GM19452 (cell line): ENCODE measurements at regions not wholly inside any gene's neighbourhood (a gene's known extent, or its start where the extent isn't known, plus 50 kb on each side); places are given as distances from the start of the nearest gene placed in this dataset.
"Not testable (repeated sequence)": the region's sequence is repeated elsewhere in the genome, so short reads cannot be mapped to it uniquely, and the experiment has no call there.

Source experiments
- ATAC-seq: cut with Tn5 transposase; IDR thresholded peaks from one replicate; pipeline ENCODE4 v1.9.1; 2021; ENCODE audit not compliant: unreplicated experiment

DNA sequence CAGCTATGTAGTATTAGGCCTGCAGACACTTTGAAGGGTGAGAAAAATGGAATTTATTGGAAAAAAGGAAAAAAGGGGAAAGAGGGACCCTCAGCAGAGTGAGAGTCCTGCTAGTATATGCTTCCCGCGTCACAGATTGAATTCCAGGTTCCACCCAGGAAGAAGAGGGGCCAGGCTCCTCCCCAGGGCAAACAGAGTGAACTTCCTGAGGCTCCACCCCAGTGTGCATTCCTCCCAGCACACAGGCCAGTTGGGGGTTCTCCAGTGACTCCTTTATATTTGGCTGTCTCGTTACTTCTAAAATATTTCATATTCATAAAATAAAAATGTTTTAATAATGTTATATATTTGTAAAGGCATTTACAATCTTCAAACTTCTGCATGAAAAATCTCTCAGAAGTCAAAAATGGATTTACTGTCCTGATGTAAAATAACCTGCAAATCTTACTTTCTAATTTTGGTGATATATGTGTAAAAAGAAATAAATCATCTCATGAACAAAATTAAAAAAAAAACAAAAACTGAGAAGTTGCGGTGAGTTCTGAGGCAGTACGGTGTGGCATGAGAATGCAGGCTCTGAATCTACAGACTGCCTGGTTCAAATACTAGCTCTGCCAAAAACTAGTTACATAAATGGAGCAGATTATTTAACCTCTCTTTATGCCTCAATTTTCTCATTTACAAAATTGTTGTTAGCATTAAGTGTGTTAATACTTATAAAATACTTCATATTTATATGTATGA, 175.8 kb upstream of the P2RY1 start:
- ATAC-seq, result no peak

DNA sequence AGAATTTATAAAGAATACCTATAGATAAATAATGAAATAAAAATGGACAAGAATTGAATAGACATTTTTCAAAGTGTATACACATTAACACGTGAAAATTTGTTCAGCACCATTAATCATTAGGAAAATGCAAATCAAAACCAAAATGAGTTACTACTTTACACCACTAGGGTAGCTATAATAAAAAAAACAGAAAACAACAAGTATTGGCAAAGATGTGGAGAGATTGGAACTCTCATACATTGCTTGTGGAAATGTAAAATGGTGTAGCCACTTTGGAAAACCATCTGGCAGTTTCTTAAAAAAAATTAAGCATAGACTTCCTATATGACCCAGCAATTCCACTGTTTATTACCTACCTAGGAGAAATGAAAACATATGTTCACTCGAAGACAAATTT, 172.8 kb upstream of the P2RY1 start:
- no peak for ATAC-seq

DNA sequence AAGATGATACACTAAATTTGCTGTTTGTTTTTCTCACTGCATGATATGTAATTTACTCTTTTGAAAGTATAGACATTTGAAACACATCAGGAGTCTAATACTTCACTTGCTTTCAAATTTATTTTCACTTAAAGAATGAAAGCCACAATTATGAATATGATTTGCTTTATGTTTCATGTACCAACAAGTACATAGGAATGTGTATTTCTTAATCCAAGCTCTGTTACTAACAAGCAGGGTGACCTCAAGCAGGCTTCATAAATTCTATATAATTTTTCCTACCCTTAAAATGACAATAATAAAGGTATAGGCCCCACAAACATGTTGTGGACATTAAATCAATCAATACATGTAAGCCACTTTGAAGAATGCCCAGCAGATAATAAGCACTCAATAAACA, 170.2 kb upstream of the P2RY1 start:
- ATAC-seq, result no peak

DNA sequence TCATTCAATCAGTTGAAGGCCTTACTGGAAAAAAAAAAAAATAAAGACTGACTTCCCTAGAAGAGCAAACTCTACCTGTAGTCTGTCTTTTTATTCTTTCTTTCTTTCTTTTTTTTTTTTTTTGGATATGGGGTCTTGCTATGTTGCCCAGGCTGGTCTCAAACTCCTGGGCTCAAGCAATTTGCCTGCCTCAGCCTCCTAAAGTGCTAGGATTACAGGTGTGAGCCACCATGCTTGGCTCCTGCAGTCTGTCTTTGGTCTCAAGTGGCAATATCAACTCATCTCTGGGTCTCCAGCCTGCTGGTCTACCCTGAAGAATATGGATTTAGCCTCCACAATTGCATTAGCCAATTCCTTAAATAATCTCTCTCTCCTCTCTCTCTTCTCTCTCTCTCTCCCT, 167.7 kb upstream of the P2RY1 start:
- ATAC-seq, result no peak

DNA sequence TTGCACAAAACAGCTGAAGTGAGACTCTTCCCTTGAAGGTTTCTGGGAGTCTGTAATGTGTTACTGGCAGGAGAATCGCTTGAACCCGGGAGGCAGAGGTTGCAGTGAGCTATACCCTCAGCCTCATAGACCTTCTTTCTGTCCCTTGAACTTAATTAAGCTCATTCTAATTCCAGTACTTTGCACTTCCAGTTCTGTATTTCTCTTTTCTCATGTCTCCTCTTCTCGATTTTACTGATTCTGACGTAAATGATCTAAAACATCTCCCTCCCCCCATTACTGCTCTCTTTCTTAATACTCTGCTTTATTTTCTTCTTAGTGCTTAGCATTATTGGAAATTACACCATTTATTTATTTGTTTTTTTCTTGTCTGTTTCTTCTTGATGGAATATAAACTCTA, 165.4 kb upstream of the P2RY1 start:
- ATAC-seq, result no peak

DNA sequence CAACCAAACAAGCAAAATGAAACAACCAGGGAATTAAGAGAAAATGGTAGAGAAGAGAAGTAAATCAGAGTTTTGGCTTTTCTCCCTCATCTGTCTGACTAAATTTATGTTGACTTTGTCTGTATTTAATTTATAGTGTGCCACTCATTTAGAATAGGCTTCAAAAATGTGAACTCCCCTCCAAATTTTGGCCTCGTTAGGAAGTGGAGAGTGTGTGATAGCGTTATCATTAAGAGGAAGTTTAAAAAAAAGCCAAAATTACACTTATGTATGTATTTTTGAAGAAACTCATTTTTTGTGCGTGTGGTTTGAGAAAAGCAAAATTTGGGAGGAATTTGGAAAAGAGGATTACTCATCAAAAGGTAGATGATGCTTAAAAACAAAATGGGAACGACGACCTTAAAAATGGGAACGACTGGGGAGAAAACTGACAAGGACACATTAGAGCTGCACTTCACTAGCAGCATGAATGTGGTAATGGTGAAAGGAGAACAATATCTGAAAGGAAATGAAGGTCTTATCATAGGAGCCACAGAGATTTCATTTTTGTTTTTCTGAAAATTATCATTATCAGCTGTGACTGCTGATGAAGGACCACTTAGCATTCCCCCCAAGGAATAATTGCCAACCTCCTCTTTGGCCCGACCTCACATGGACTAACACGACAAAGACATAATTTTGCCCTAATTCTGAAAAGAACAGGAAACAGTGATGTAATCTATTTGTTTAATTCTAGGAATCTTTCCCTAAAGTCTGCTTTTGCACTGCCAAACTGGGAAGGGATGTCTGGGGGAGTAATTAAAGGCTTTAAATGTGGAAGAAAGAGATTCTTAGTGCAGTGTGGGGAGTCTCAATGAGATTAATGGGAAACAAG, 163.2 kb upstream of the P2RY1 start:
- no peak for ATAC-seq

DNA sequence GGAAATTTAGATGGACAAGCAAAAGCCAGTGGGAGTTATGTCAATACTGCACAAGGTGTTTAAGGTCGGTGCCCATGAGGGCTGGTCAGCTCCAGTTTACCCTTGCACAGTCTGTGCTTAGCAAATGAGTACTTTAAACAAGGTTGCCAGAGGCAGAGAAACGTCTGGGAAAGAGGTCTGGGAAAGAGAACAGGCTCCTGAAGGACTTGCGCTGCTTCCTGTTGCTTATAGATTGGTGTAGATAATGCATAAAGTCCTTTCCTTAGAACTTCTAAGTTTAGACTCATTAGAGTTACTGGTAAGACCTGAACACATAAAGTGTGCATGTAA, 162.6 kb upstream of the P2RY1 start:
- ATAC-seq, result no peak

DNA sequence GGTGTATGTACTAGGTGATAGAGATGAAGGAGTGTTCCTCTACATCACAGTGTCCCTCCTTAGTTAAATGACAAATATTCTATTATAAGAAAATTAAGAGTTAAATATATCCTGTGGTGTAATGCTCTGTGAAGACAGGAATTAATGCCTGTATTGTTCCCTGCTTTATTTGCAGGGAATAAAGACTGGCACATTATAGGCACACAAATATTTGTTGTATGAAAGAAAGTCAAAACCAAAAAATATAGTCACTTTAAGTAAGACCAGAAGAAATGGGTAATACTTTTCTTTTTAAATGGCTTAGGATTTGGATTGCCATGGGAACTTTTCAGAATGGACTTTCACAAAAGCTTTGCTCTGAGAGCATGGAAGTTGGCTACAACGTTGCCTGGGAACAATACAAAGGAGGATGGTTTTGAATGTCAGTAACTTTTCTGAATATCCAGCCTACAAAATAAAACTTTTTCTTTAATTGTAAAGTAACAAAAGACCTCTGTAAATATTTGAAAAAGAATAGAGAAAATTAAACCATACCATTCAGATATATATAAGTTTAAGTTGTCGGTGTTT, 158.0 kb upstream of the P2RY1 start:
- ATAC-seq, result no peak

DNA sequence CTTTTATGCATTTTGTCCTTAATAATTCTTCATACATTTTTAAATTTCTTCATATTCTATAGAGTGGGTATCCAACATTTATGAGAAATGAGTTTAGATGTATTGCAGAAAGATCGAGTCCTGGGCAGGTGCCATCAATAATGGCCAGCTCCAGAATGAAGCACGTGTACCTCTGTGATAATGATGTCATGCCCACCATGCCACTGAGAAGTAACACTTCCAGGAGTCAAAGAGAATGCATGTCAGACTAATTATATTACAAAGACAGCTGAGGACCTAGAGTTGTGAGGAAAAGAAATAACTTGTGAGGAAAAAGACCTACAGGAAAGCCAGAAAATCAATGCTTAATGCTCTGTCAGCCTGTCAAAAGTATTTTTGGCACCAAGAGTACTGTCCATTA, 157.4 kb upstream of the P2RY1 start:
- no peak for ATAC-seq

DNA sequence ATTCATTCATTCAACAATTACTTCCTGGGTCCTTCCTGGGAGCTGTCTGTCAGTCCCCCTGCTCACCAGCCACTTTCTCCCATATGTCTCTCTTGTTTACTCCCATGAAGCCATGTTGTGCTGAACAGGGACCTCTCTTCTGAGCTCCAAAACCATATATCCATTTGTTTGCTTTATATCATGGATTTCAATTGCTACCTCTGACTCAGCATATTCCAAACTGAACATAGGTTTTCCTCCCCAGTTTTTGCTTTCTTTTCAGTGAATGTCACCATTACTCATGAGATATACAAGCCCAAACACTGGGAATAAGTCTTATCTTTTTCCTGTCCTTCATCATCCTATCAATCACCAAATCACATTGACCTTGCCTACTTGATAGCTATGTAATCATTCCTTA, 152.5 kb upstream of the P2RY1 start:
- no peak for ATAC-seq

DNA sequence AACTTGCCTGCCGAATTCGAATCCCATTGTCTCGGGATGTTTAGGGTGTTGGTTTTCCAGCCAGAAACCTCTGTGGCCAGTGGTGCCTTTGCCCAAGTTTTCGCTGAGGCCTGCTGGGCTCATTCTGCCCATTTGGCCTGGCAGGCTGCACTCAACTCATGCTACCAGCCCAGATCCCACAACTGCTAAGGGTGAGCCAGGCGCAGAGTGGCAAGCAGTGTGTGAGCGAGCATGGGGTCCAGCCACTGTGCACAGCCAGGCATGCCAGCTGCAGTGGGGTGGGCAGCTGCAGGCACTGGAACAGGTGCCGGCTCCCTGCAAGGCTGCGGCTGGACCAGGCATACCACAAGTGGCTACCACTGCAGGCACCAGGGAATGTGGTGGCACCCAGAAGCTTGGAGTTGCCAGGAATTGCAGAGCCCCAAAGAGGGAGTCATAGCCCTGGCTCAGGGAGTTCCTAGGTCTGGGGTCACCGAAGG, 151.4 kb upstream of the P2RY1 start:
- ATAC-seq, result no peak

DNA sequence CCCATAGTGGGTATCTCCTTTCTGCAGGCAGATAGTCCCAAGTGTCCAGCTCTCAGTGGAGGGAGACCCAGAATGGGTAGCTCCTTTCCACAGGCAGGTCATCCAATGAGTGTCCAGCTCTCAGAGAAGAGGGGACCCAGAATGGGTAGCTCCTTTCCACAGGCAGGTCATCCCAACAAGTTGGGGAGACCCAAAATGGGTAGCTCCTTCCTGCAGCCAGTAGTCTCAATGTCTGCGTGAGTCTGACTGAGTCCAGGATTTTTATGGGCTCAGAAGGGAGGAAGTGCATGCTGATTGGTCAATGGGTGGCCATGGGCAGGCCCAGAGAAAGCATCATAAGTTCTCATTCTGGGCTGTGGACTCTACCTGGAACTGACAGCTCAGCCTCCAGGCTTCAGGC, 150.7 kb upstream of the P2RY1 start:
- no peak for ATAC-seq

DNA sequence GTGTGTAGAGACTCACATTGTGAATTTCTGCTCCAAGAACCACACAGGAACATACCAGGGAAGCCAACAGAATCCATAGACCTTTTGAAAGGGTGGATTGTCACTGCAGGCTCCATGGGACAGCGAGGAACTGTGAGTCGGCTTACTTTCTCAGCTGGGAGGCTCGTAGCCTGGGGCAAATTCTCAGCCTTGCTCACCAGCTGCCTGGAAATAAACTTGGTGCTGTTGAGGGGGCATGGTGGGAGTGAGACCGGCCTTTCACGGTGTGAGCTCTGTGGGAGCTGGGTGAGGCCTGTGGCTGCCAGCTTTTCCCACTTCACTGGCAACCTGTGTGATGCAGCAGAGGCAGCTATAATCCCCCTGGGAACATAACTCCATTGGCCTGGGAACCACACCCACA, 146.6 kb upstream of the P2RY1 start:
- ATAC-seq, result no peak

DNA sequence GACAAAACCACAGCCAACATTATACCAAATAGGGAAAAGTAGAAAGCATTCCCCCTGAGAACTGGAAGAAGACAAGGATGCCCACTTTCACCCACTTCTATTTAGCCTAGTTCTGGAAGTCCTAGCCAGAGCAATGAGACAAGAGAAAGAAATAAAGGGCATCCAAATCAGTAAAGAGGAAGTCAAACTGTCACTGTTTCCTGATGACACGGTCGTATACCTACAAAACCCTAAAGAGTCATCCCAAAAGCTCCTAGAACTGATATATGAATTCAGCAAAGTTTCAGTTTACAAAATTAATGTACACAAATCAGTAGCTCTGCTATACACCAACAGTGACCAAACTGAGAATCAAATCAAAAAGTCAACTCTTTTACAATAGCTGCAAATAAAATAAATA, 142.6 kb upstream of the P2RY1 start:
- ATAC-seq, result not testable (repeated sequence)

DNA sequence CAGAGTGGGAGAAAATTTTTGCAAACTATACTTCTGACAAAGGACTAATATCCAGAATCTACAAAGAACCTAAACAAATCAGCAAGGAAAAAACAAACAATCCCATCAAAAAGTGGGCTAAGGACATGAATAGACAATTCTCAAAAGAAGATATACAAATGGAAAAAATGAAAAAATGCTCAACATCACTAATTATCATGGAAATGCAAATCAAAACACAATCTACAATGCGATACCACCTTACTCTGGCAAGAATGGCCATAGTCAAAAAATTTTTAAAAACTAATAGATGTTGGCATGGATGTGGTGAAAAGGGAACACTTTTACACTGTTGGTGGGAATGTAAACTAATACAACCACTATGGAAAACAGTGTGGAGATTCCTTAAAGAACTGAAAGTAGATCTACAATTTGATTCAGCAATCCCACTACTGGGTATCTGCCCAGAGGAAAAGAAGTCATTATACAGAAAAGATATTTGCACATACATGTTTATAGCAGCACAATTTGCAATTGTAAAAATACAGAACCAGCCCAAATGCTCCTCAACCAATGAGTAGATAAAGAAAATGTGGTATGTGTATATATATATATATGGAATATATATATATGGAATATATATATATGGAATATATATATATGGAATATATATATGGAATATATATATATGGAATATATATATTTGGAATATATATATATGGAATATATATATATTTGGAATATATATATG, 141.2 kb upstream of the P2RY1 start:
- ATAC-seq, result not testable (repeated sequence)

DNA sequence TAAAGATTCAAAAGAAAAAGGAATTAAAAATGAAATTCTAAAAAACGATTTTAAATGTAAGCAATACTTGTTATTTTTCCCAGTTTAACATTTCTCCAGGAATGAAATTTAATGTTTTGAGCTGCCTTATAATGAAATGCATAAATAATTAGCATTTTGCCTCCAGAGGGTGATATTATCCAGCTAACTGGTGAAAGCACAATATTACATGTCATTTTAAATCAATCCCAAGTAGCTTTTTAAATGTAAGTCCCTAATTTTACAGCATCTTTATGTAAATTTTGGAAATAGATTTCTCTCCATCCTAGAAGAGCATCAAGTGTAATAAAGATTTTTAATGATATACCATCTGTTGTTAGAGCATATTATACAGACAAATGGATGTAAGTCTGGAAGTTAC, 139.1 kb upstream of the P2RY1 start:
- ATAC-seq, result no peak

DNA sequence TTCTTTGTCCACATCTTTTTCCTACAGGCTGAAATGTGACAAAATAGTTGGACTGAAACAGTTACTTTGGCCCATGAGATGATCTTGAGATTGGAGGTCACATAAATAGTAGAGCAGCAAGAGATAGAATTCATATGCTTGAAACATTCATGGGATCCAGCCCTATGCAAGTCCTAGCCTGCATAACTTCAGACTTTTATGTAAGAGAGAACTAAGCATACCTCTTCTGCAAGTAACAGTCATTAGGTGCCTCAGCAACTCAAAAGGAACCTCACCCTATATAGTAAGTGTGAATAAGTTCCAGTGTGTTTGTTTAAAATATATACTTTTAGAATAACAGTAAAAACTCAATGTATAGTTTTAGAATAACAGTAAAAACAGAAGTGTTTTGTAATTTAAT, 138.0 kb upstream of the P2RY1 start:
- no peak for ATAC-seq

DNA sequence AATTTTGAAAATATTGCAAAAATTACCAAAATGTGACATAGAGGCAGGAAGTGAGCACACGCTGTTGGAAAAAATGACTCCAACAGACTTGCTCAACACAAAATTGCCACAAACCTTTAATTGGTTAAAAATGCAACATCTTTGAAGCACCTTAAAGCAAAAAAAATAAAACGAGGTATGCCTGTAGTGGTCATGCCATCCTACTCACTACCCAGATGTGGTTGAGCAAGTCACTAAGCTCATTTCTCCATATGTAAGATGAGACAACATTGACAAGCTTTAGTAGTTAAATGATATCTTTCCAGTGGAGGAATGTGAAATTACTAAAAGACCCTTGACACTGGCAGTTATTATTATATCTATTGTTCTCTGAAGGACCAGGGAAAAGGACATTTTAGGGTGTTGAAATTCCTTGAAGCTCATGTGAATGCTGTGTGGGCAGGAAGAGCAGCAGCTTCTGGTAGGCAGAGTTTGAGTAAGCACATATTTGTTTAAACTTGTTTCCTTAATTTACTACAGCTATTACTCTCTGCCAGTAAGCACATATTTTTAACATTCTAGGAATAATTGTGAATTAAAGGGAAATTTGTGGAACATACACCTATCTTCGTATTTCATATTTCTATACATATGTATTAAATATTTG, 131.6 kb upstream of the P2RY1 start:
- ATAC-seq, result no peak

DNA sequence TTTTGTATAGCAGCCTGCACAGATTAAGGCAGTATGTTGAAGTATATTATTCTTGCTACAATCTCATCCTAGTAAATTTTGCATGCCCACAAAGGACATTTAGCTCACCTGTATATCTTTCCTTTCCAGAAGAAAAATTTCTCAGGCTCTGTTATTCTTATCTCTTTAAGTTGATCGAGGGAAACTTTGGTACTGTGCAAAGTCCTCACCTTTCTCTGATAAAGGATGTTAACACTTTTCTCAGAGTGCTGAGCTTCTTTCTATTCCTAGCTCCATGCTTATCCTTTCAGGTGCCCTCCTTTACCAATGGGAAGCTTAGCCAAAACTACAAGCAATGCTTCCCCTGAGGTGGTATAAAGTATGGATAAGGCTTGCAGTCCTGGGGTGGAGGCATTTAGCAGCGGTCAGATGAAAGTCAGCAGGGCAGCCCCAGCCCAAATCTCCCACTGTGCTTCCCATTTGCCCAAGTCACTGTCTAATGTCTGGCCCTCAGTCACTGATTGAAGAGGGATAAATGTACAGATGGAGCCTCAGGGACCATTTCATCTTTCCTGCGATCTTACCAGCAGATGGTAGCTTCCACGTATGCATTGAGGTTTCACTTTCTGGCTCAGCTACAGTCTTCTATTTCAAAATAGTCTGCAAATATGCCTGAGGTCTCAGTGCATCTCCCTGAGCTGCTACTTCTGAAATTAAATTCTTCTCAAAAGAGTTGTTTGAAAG, 127.8 kb upstream of the P2RY1 start:
- ATAC-seq, result no peak

DNA sequence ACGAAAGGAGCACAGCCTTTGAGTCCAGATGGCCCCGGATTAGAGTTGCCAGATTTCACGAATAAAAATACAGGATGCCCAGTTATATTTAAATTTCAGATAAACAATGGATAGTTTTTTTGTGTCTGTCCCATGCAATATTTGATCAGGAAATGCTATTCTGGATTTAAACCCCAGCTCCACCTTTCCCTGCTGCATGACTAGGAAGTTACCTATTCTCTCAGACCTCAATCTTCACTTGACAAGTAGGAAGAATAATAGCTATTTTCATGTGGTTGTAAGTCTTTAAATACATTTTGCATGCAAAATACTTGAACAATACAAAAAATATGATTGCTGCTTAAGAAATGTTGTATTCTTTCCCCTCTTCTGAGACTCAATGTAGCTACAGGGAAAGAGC, 125.3 kb upstream of the P2RY1 start:
- no peak for ATAC-seq
